ENCODE measurements at regions not wholly inside any gene's neighbourhood (a gene's known extent, or its start where the extent isn't known, plus 50 kb on each side); places are given as distances from the start of the nearest gene placed in this dataset.
A peak's percentile ranks its signal among the peaks of the same experiment; 100 is the strongest.
"Not testable (repeated sequence)": the region's sequence is repeated elsewhere in the genome, so short reads cannot be mapped to it uniquely, and the experiment has no call there.

GRCh38 chr14:39722547-39723273, 290.5 kb upstream of the FBXO33 start:
- DNase-seq = no peak

GRCh38 chr14:39716987-39717570, 284.8 kb upstream of the FBXO33 start:
- no peak for DNase-seq

GRCh38 chr14:39712293-39712999, 280.2 kb upstream of the FBXO33 start:
- DNase-seq = no peak

GRCh38 chr14:39704594-39704993, 272.4 kb upstream of the FBXO33 start:
- no peak for DNase-seq

- DNase-seq = no peak
Observed at GRCh38 chr14:39694341-39694740, 262.1 kb upstream of the FBXO33 start.

- DNase-seq = no peak
Observed at GRCh38 chr14:39683691-39684260, 251.5 kb upstream of the FBXO33 start.

- DNase-seq = no peak
Observed at GRCh38 chr14:39682582-39682981, 250.3 kb upstream of the FBXO33 start.

GRCh38 chr14:39681782-39682399, 249.7 kb upstream of the FBXO33 start:
- no peak for DNase-seq

- no peak for DNase-seq
Observed at GRCh38 chr14:39680777-39681176, 248.5 kb upstream of the FBXO33 start.

- DNase-seq = no peak
Observed at GRCh38 chr14:39673734-39674133, 241.5 kb upstream of the FBXO33 start.

- no peak for DNase-seq
Observed at GRCh38 chr14:39673270-39673711, 241.1 kb upstream of the FBXO33 start.

GRCh38 chr14:39668449-39668848, 236.2 kb upstream of the FBXO33 start:
- no peak for DNase-seq

- no peak for DNase-seq
Observed at GRCh38 chr14:39666386-39666785, 234.2 kb upstream of the FBXO33 start.

GRCh38 chr14:39665075-39665475, 232.8 kb upstream of the FBXO33 start:
- DNase-seq = no peak

GRCh38 chr14:39664646-39665045, 232.4 kb upstream of the FBXO33 start:
- DNase-seq = no peak

- no peak for DNase-seq
Observed at GRCh38 chr14:39641224-39641623, 209.0 kb upstream of the FBXO33 start.

GRCh38 chr14:39639009-39639408, 206.8 kb upstream of the FBXO33 start:
- not testable (repeated sequence) for DNase-seq

GRCh38 chr14:39628087-39628486, 195.9 kb upstream of the FBXO33 start:
- DNase-seq = no peak

GRCh38 chr14:39626589-39627576, 194.7 kb upstream of the FBXO33 start:
- no peak for DNase-seq

GRCh38 chr14:39621678-39622077, 189.4 kb upstream of the FBXO33 start:
- no peak for DNase-seq

- no peak for DNase-seq
Observed at GRCh38 chr14:39621223-39621622, 189.0 kb upstream of the FBXO33 start.

- DNase-seq = peak; percentile 46
Observed at GRCh38 chr14:39617537-39617936, 185.3 kb upstream of the FBXO33 start.
